Endothelial cell of umbilical vein (primary cell): ENCODE measurements at regions not wholly inside any gene's neighbourhood (a gene's known extent, or its start where the extent isn't known, plus 50 kb on each side); places are given as distances from the start of the nearest gene placed in this dataset.

Source experiments
- BruUV-seq: library from RNA; stranded (reverse); fragments of 400-500 nt; replicated peaks from 2 replicates; lab custom pipeline; 2021; lab: Mats Ljungman, UMichigan
- CTCF ChIA-PET: fragments of 300-600, 350-600 bp; sonication (Branson Sonifier 250); formaldehyde crosslinking; loops from one replicate; lab custom pipeline; 2021; ENCODE audit warnings: antibody characterized with exemption, inconsistent platforms; lab: Charles Lee
- POLR2A ChIA-PET: fragments of 300-600, 350-600 bp; sonication (Branson Sonifier 250); formaldehyde crosslinking; loops from one replicate; lab custom pipeline; 2021; ENCODE audit warnings: antibody characterized with exemption, inconsistent platforms; lab: Charles Lee
- DNase-seq: peaks from one replicate; pipeline ENCODE4 v3.0.0-alpha.2; 2011; ENCODE audit warnings: low read depth, low spot score
- FAIRE-seq: peaks from 2 replicates; lab custom pipeline; 2011; peaks lifted over from hg19 to GRCh38; lab: Jason Lieb, UNC
- H2AFZ ChIP-seq: 2 replicates; pipeline ENCODE4 v1.6.0; 2012; ENCODE audit warnings: low read depth, low read length, control low read depth, inconsistent platforms
- H3K27ac ChIP-seq: 2 replicates; pipeline ENCODE4 v1.5.1; 2011; ENCODE audit warnings: low read depth, mild to moderate bottlenecking, control low read depth, low read length, moderate library complexity; ENCODE audit not compliant: insufficient read depth
- H3K27me3 ChIP-seq, 2 experiments: 2 replicates each; pipeline versions ENCODE4 v1.6.0 to v1.6.1; 2011; ENCODE audit warnings: low read length in 2 of 2, mixed read lengths in 1 of 2; ENCODE audit not compliant: control insufficient read depth in 2 of 2, insufficient read depth in 2 of 2
- H3K36me3 ChIP-seq, 2 experiments: 2 replicates in 1 of 2; 3 replicates in 1 of 2; pipeline ENCODE4 v1.5.1; 2011; ENCODE audit warnings: low read length in 2 of 2, mild to moderate bottlenecking in 1 of 2, moderate library complexity in 1 of 2; ENCODE audit not compliant: control insufficient read depth in 2 of 2, insufficient read depth in 2 of 2; ENCODE audit errors: extremely low read depth in 1 of 2
- H3K4me1 ChIP-seq: 3 replicates; pipeline ENCODE4 v1.5.1; 2011; ENCODE audit warnings: mild to moderate bottlenecking, low read length; ENCODE audit not compliant: control insufficient read depth, insufficient read depth; ENCODE audit errors: extremely low read depth
- H3K4me2 ChIP-seq: 2 replicates; pipeline ENCODE4 v1.6.1; 2011; ENCODE audit warnings: low read length, control low read depth, mixed read lengths; ENCODE audit not compliant: insufficient read depth
- H3K4me3 ChIP-seq, 3 experiments: fragments of 200-600 bp in 1 of 3; sonication (generic), shearing (Covaris generic) in 1 of 3; replicated peaks in 1 of 3; 2 replicates each; pipeline ENCODE4 v1.5.1; 2011 to 2016; ENCODE audit warnings: control low read depth in 3 of 3, low read length in 3 of 3, mild to moderate bottlenecking in 2 of 3, inconsistent platforms in 1 of 3, low read depth in 1 of 3, moderate library complexity in 1 of 3; ENCODE audit not compliant: insufficient read depth in 1 of 3
- H3K79me2 ChIP-seq: 2 replicates; pipeline ENCODE4 v1.6.0; 2012; ENCODE audit warnings: low read length, inconsistent platforms; ENCODE audit not compliant: control insufficient read depth, insufficient read depth
- H3K9ac ChIP-seq: replicated peaks from 2 replicates; pipeline ENCODE3; 2011; ENCODE audit warnings: low read length, control low read depth; ENCODE audit not compliant: insufficient read depth; ENCODE audit errors: extremely low read depth
- H3K9me1 ChIP-seq: replicated peaks from 3 replicates; pipeline ENCODE4 v1.6.0; 2011; ENCODE audit warnings: mild to moderate bottlenecking, low read length; ENCODE audit not compliant: control insufficient read depth, insufficient read depth; ENCODE audit errors: extremely low read depth
- H3K9me3 ChIP-seq: replicated peaks from 2 replicates; pipeline ENCODE4 v1.5.1; 2012; ENCODE audit warnings: low read length, inconsistent platforms; ENCODE audit not compliant: control insufficient read depth, insufficient read depth
- H4K20me1 ChIP-seq: replicated peaks from 2 replicates; pipeline ENCODE3; 2011; ENCODE audit warnings: mild to moderate bottlenecking, low read length; ENCODE audit not compliant: control insufficient read depth, insufficient read depth; ENCODE audit errors: extremely low read depth
- CTCF ChIP-seq, 2 donors: IDR thresholded peaks; 1 replicate in 1 of 2; 2 replicates in 1 of 2; pipeline ENCODE4 v1.5.1; 2011; ENCODE audit warnings: low read length in 2 of 2, mild to moderate bottlenecking in 2 of 2, moderate library complexity in 2 of 2, control low read depth in 1 of 2, inconsistent platforms in 1 of 2, low read depth in 1 of 2; ENCODE audit not compliant: insufficient read depth in 1 of 2; ENCODE audit errors: extremely low read depth in 1 of 2
- EZH2 ChIP-seq: IDR thresholded peaks from 2 replicates; pipeline ENCODE4 v1.6.1; 2012; ENCODE audit warnings: borderline replicate concordance, low read depth, mild to moderate bottlenecking, moderate library complexity, low read length, inconsistent platforms; ENCODE audit not compliant: severe bottlenecking
- FOS ChIP-seq: IDR thresholded peaks from 2 replicates; pipeline ENCODE4 v1.6.1; 2011; ENCODE audit warnings: mild to moderate bottlenecking, low read length, moderate library complexity, borderline replicate concordance; ENCODE audit not compliant: insufficient read depth
- GATA2 ChIP-seq: IDR thresholded peaks from 2 replicates; pipeline ENCODE4 v1.7.0; 2011; ENCODE audit warnings: low read depth, mild to moderate bottlenecking, moderate library complexity, mixed read lengths, low read length; ENCODE audit not compliant: insufficient read length, insufficient read depth
- JUN ChIP-seq: IDR thresholded peaks from 2 replicates; pipeline ENCODE4 v1.6.1; 2011; ENCODE audit warnings: borderline replicate concordance, low read depth; ENCODE audit not compliant: insufficient read length, insufficient read depth
- MAX ChIP-seq: IDR thresholded peaks from 2 replicates; pipeline ENCODE4 v1.6.1; 2011; ENCODE audit not compliant: insufficient read depth, insufficient read length
- MYC ChIP-seq: IDR thresholded peaks from one replicate; pipeline ENCODE4 v1.6.1; 2011; ENCODE audit warnings: mild to moderate bottlenecking, low read depth, low read length
- POLR2A ChIP-seq: IDR thresholded peaks from 2 replicates; pipeline ENCODE4 v1.6.1; 2012; ENCODE audit warnings: low read depth, mild to moderate bottlenecking, control low read depth, low read length
- POLR2AphosphoS5 ChIP-seq: IDR thresholded peaks from 2 replicates; pipeline ENCODE4 v1.6.1; 2012; ENCODE audit warnings: low read depth, mild to moderate bottlenecking, control low read depth, low read length, moderate library complexity; ENCODE audit not compliant: insufficient read depth
- dilution Hi-C: fragments of 300-500 bp; cut with MboI; formaldehyde crosslinking; loops from one replicate; pipeline ENCODE4 v1.15.0; 2019; ENCODE audit warnings: low sequenced_read_pairs; ENCODE audit not compliant: extremely low pct_ligation_motif_present
- intact Hi-C: fragments of 100-400 bp; cut with micrococcal nuclease; formaldehyde crosslinking; loops from one replicate; pipeline ENCODE4 v1.10.0; 2022

DNA sequence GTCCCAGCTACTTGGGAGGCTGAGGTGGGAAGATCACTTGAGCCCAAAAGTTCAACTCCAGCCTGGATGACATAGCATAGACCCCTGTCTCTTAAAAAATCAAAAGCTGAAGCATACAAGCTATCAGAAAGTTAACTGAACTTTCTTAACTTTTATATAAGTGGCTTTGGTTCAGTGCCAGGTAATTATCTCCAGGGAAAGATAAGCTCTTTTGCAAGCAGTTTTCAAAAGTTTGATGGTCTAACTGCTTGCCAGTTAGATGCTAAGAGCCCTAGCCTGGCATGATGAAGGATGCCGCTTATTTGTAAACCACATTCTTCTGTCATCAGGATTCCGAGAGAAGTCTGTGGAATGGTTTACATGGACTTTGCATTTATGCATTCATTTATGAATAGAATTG lies 409.1 kb downstream of the AEBP2 start:
- ChIA-PET POLR2A (no interaction called here), CTCF (interaction anchor here (1.3 kb wide), 1 partner anchor 25 kb away, joined by 4 read pairs; no protein-coding TSS in a partner anchor)
- TF ChIP-seq GATA2 (no peak), POLR2A (no peak), CTCF (IDR thresholded peaks at IDR 0.05; ENCODE audit: extremely low read depth in 1 of 2, insufficient read depth in 1 of 2, low read depth in 1 of 2, low read length in 2 of 2) (no peak), EZH2 (no peak), MYC (no peak), POLR2AphosphoS5 (no peak), FOS (no peak), MAX (no peak), JUN (no peak)
- H3K9me3 ChIP-seq: no peaks in the 10 kb centered on the region
- no peak overlapping the region for H3K4me3 ChIP-seq
- intact Hi-C loops (no loop called here), dilution Hi-C loops (no loop called here)
- no peak overlapping the region for H3K27ac ChIP-seq
- H3K27me3 ChIP-seq: no peaks in the 10 kb centered on the region
- no peaks in the 10 kb centered on the region for H3K79me2 ChIP-seq
- no peaks in the 10 kb centered on the region for H4K20me1 ChIP-seq
- H2AFZ ChIP-seq: no peak overlapping the region
- no peaks in the 10 kb centered on the region for H3K9me1 ChIP-seq
- peaks cover 6% of the 10 kb centered on the region for H3K4me1 ChIP-seq
- no peaks in the 10 kb centered on the region for H3K36me3 ChIP-seq
- BruUV-seq: no TSS peak
- FAIRE-seq (no peak), DNase-seq (no peak)
- H3K4me2 ChIP-seq: no peak overlapping the region
- no peak overlapping the region for H3K9ac ChIP-seq
